ENCODE measurements at regions not wholly inside any gene's neighbourhood (a gene's known extent, or its start where the extent isn't known, plus 50 kb on each side); places are given as distances from the start of the nearest gene placed in this dataset.
A peak's percentile ranks its signal among the peaks of the same experiment; 100 is the strongest.

DNA sequence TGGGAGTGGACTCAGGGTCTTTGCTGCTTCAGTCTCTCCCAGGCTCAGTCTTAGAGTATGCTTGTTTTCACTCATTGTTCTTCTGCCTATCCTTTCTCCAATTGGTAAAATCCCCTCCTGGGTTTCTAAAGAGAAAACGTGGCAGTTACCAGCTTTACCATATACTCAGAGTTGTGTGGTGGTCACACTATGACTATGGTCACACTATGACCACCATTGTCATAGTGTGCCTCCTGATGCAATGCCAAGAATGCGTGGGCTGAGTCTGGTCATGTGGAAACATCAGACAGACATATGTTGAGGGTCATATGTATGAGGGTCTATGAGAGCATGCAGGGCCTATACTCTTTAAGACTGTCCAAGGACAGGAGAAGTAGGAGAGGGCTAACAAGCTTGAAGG is 326.5 kb upstream of the PRR16 start:
- Histone ChIP-seq H3K9me3 (ENCODE audit: insufficient read depth, low read length, severe bottlenecking) (no peaks in the 10 kb centered on the region), H3K27ac (ENCODE audit: low read length) (no peak overlapping the region), H2AFZ (ENCODE audit: low read depth, low read length) (no peak overlapping the region), H3K36me3 (ENCODE audit: insufficient read depth, low read length) (no peaks in the 10 kb centered on the region), H3K79me2 (ENCODE audit: insufficient read depth, low read length) (no peaks in the 10 kb centered on the region), H3K9ac (ENCODE audit: low read depth, low read length) (no peak overlapping the region), H3K4me1 (ENCODE audit: insufficient read depth, low read length) (peaks cover 9% of the 10 kb centered on the region; the same call in 1 of the 2 replicates), H4K20me1 (ENCODE audit: insufficient read depth, low read length) (no peaks in the 10 kb centered on the region), H3K27me3 (ENCODE audit: insufficient read depth, low read length, poor library complexity) (no peaks in the 10 kb centered on the region), H3K4me3 (ENCODE audit: low read depth in 1 of 2, low read length in 2 of 2) (no peak overlapping the region), H3K4me2 (ENCODE audit: insufficient read depth, low read length) (no peak overlapping the region)
- DNase-seq (no peak), ATAC-seq (ENCODE audit: insufficient read depth, low read depth) (no peak)
- TF ChIP-seq, protein P1, sequence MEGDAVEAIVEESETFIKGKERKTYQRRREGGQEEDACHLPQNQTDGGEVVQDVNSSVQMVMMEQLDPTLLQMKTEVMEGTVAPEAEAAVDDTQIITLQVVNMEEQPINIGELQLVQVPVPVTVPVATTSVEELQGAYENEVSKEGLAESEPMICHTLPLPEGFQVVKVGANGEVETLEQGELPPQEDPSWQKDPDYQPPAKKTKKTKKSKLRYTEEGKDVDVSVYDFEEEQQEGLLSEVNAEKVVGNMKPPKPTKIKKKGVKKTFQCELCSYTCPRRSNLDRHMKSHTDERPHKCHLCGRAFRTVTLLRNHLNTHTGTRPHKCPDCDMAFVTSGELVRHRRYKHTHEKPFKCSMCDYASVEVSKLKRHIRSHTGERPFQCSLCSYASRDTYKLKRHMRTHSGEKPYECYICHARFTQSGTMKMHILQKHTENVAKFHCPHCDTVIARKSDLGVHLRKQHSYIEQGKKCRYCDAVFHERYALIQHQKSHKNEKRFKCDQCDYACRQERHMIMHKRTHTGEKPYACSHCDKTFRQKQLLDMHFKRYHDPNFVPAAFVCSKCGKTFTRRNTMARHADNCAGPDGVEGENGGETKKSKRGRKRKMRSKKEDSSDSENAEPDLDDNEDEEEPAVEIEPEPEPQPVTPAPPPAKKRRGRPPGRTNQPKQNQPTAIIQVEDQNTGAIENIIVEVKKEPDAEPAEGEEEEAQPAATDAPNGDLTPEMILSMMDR (IDR thresholded peaks at IDR 0.05; ENCODE audit: borderline replicate concordance, extremely low read depth, low read length, poor library complexity, severe bottlenecking), result no peak
- no peak for TF ChIP-seq EZH2 (IDR thresholded peaks at IDR 0.05; ENCODE audit: borderline replicate concordance, low read depth, low read length, severe bottlenecking)

DNA sequence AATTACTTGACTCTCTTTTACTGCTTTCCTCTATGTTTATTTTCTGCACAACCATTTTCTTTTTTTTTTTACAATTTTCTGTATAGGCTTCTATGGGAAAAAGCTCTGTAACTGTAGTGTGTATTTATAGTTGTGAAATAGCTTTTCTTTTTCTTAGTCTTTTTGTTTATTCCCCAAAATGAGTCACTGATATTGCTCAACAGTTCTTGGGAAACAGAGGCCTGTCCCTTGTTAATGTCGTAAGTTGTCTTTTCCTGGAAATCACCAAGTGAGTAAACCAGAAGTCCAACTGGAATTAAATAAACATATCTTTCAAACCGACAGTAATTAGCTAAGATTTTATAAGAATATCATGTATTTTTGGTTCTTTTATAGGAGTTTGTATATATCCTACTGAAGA is 325.1 kb upstream of the PRR16 start:
- H3K4me3 ChIP-seq (ENCODE audit: low read depth in 1 of 2, low read length in 2 of 2), result no peak overlapping the region
- peaks cover 5% of the 10 kb centered on the region for H3K9me3 ChIP-seq (ENCODE audit: insufficient read depth, low read length, severe bottlenecking)
- H3K27ac ChIP-seq (ENCODE audit: low read length), result no peak overlapping the region
- no peaks in the 10 kb centered on the region for H3K36me3 ChIP-seq (ENCODE audit: insufficient read depth, low read length)
- no peak overlapping the region; the same call in 1 of the 2 replicates for H2AFZ ChIP-seq (ENCODE audit: low read depth, low read length)
- H4K20me1 ChIP-seq (ENCODE audit: insufficient read depth, low read length), result no peaks in the 10 kb centered on the region
- H3K4me1 ChIP-seq (ENCODE audit: insufficient read depth, low read length), result 0 out of 2 replicates have a peak, but pooled peaks cover 6% of the 10 kb centered on the region
- TF ChIP-seq, protein P1 (IDR thresholded peaks at IDR 0.05; ENCODE audit: borderline replicate concordance, extremely low read depth, low read length, poor library complexity, severe bottlenecking), result no peak
- no peak for TF ChIP-seq EZH2 (IDR thresholded peaks at IDR 0.05; ENCODE audit: borderline replicate concordance, low read depth, low read length, severe bottlenecking)
- no peak for DNase-seq
- no peak overlapping the region for H3K9ac ChIP-seq (ENCODE audit: low read depth, low read length)
- H3K4me2 ChIP-seq (ENCODE audit: insufficient read depth, low read length), result no peak overlapping the region
- no peaks in the 10 kb centered on the region for H3K79me2 ChIP-seq (ENCODE audit: insufficient read depth, low read length)
- ATAC-seq (ENCODE audit: insufficient read depth, low read depth), result no peak
- no peaks in the 10 kb centered on the region for H3K27me3 ChIP-seq (ENCODE audit: insufficient read depth, low read length, poor library complexity)

DNA sequence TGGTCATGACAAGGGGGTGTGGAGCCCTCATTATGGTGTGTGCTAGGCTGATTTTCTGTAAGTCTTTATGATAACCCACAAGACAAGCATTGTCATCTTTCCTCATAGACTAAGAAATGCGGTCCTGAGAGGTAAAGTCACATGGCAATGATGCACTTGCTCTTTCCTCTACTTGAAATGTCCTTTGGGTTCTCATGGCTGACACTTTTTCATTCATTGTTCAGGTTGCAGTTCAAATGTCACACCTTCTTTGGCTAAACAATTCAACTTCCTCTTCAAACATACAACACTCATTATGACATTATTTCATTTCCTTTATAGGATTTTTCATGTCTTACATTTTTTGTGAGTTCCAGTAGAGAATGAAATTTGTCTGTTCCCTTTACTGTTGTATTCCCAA is 323.6 kb upstream of the PRR16 start:
- ATAC-seq (ENCODE audit: insufficient read depth, low read depth) (no peak), DNase-seq (no peak)
- H3K4me2 ChIP-seq (ENCODE audit: insufficient read depth, low read length), result no peak overlapping the region
- no peak overlapping the region for H3K9ac ChIP-seq (ENCODE audit: low read depth, low read length)
- H3K4me1 ChIP-seq (ENCODE audit: insufficient read depth, low read length), result 0 out of 2 replicates have a peak, but pooled peaks cover 6% of the 10 kb centered on the region
- no peaks in the 10 kb centered on the region for H3K36me3 ChIP-seq (ENCODE audit: insufficient read depth, low read length)
- TF ChIP-seq, protein P1 (IDR thresholded peaks at IDR 0.05; ENCODE audit: borderline replicate concordance, extremely low read depth, low read length, poor library complexity, severe bottlenecking), result no peak
- TF ChIP-seq EZH2 (IDR thresholded peaks at IDR 0.05; ENCODE audit: borderline replicate concordance, low read depth, low read length, severe bottlenecking), result no peak
- no peak overlapping the region for H3K4me3 ChIP-seq (ENCODE audit: low read depth in 1 of 2, low read length in 2 of 2)
- no peaks in the 10 kb centered on the region for H3K27me3 ChIP-seq (ENCODE audit: insufficient read depth, low read length, poor library complexity)
- no peaks in the 10 kb centered on the region for H4K20me1 ChIP-seq (ENCODE audit: insufficient read depth, low read length)
- no peak overlapping the region for H3K27ac ChIP-seq (ENCODE audit: low read length)
- H3K9me3 ChIP-seq (ENCODE audit: insufficient read depth, low read length, severe bottlenecking), result peaks cover 19% of the 10 kb centered on the region
- peak overlapping the region; percentile 0; the same call in 1 of the 2 replicates for H2AFZ ChIP-seq (ENCODE audit: low read depth, low read length)
- H3K79me2 ChIP-seq (ENCODE audit: insufficient read depth, low read length), result no peaks in the 10 kb centered on the region

DNA sequence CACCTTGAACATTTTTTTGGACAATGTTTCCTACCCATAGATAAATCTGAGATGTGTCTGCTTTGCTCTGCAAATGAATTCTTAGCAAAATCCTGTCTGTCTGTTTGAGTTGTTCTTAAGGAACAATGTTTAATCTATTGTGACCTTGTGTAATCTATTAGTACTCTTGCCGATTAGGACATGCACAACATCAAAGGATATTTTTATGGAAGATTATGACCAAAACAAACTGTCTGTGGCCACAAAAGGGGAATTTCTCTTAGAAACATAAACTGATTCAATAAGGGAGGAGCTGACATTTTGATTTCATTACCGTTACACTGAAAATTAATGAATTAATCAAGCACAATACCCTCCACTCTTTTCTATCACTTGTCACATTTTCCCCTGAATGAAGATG is 323.0 kb upstream of the PRR16 start:
- H3K27ac ChIP-seq (ENCODE audit: low read length), result no peak overlapping the region
- no peak for ATAC-seq (ENCODE audit: insufficient read depth, low read depth)
- no peaks in the 10 kb centered on the region for H3K27me3 ChIP-seq (ENCODE audit: insufficient read depth, low read length, poor library complexity)
- no peak for DNase-seq
- H2AFZ ChIP-seq (ENCODE audit: low read depth, low read length), result no peak overlapping the region
- H3K79me2 ChIP-seq (ENCODE audit: insufficient read depth, low read length), result no peaks in the 10 kb centered on the region
- peaks cover 23% of the 10 kb centered on the region for H3K9me3 ChIP-seq (ENCODE audit: insufficient read depth, low read length, severe bottlenecking)
- no peak for TF ChIP-seq EZH2 (IDR thresholded peaks at IDR 0.05; ENCODE audit: borderline replicate concordance, low read depth, low read length, severe bottlenecking)
- TF ChIP-seq, protein P1 (IDR thresholded peaks at IDR 0.05; ENCODE audit: borderline replicate concordance, extremely low read depth, low read length, poor library complexity, severe bottlenecking), result no peak
- no peak overlapping the region for H3K4me2 ChIP-seq (ENCODE audit: insufficient read depth, low read length)
- no peak overlapping the region for H3K9ac ChIP-seq (ENCODE audit: low read depth, low read length)
- H3K4me1 ChIP-seq (ENCODE audit: insufficient read depth, low read length), result 0 out of 2 replicates have a peak, but pooled peaks cover 6% of the 10 kb centered on the region
- H4K20me1 ChIP-seq (ENCODE audit: insufficient read depth, low read length), result no peaks in the 10 kb centered on the region
- H3K4me3 ChIP-seq (ENCODE audit: low read depth in 1 of 2, low read length in 2 of 2), result no peak overlapping the region
- no peaks in the 10 kb centered on the region for H3K36me3 ChIP-seq (ENCODE audit: insufficient read depth, low read length)
